ENCODE measurements at regions not wholly inside any gene's neighbourhood (a gene's known extent, or its start where the extent isn't known, plus 50 kb on each side); places are given as distances from the start of the nearest gene placed in this dataset.
A peak's percentile ranks its signal among the peaks of the same experiment; 100 is the strongest.

- CTCF ChIA-PET, result no interaction called here
- H3K27ac Mint-ChIP-seq (ENCODE audit: low read depth, unreplicated experiment), result no peak overlapping the region
- H3K4me1 Mint-ChIP-seq (ENCODE audit: insufficient read depth, unreplicated experiment), result no peaks in the 10 kb centered on the region
- TF ChIP-seq, protein P1, sequence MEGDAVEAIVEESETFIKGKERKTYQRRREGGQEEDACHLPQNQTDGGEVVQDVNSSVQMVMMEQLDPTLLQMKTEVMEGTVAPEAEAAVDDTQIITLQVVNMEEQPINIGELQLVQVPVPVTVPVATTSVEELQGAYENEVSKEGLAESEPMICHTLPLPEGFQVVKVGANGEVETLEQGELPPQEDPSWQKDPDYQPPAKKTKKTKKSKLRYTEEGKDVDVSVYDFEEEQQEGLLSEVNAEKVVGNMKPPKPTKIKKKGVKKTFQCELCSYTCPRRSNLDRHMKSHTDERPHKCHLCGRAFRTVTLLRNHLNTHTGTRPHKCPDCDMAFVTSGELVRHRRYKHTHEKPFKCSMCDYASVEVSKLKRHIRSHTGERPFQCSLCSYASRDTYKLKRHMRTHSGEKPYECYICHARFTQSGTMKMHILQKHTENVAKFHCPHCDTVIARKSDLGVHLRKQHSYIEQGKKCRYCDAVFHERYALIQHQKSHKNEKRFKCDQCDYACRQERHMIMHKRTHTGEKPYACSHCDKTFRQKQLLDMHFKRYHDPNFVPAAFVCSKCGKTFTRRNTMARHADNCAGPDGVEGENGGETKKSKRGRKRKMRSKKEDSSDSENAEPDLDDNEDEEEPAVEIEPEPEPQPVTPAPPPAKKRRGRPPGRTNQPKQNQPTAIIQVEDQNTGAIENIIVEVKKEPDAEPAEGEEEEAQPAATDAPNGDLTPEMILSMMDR (IDR thresholded peaks at IDR 0.05; ENCODE audit: unreplicated experiment), result no peak
- H3K9me3 Mint-ChIP-seq (ENCODE audit: unreplicated experiment), result no peaks in the 10 kb centered on the region
- no peaks in the 10 kb centered on the region for H3K36me3 Mint-ChIP-seq (ENCODE audit: insufficient read depth, unreplicated experiment)
- no peaks in the 10 kb centered on the region for H3K27me3 Mint-ChIP-seq (ENCODE audit: insufficient read depth, unreplicated experiment)
- intact Hi-C loops (cut with micrococcal nuclease), result no loop called here
- POLR2A ChIA-PET, result no interaction called here
- no peak for DNase-seq (ENCODE audit: unreplicated experiment)
- no TSS peak for BruUV-seq (replicated peaks)
- no peak overlapping the region for H3K4me3 Mint-ChIP-seq (ENCODE audit: unreplicated experiment)
Measured at GRCh38 chr13:34452831-34453230, 489.2 kb upstream of the NBEA start.

- H3K27me3 Mint-ChIP-seq (ENCODE audit: insufficient read depth, unreplicated experiment), result no peaks in the 10 kb centered on the region
- no TSS peak for BruUV-seq (replicated peaks)
- intact Hi-C loops (cut with micrococcal nuclease), result no loop called here
- H3K4me3 Mint-ChIP-seq (ENCODE audit: unreplicated experiment), result no peak overlapping the region
- no peaks in the 10 kb centered on the region for H3K9me3 Mint-ChIP-seq (ENCODE audit: unreplicated experiment)
- TF ChIP-seq, protein P1 (IDR thresholded peaks at IDR 0.05; ENCODE audit: unreplicated experiment), result no peak
- peaks cover 16% of the 10 kb centered on the region for H3K4me1 Mint-ChIP-seq (ENCODE audit: insufficient read depth, unreplicated experiment)
- POLR2A ChIA-PET, result no interaction called here
- H3K27ac Mint-ChIP-seq (ENCODE audit: low read depth, unreplicated experiment), result no peak overlapping the region
- CTCF ChIA-PET, result no interaction called here
- DNase-seq (ENCODE audit: unreplicated experiment), result no peak
- H3K36me3 Mint-ChIP-seq (ENCODE audit: insufficient read depth, unreplicated experiment), result no peaks in the 10 kb centered on the region
Measured at GRCh38 chr13:34458756-34459715, 483.0 kb upstream of the NBEA start.

GRCh38 chr13:34459856-34460255 lies 482.2 kb upstream of the NBEA start:
- Mint-ChIP-seq H3K4me3 (ENCODE audit: unreplicated experiment) (no peak overlapping the region), H3K27me3 (ENCODE audit: insufficient read depth, unreplicated experiment) (no peaks in the 10 kb centered on the region), H3K9me3 (ENCODE audit: unreplicated experiment) (no peaks in the 10 kb centered on the region), H3K4me1 (ENCODE audit: insufficient read depth, unreplicated experiment) (peaks cover 17% of the 10 kb centered on the region), H3K36me3 (ENCODE audit: insufficient read depth, unreplicated experiment) (no peaks in the 10 kb centered on the region), H3K27ac (ENCODE audit: low read depth, unreplicated experiment) (no peak overlapping the region)
- TF ChIP-seq, protein P1 (IDR thresholded peaks at IDR 0.05; ENCODE audit: unreplicated experiment), result no peak
- DNase-seq (ENCODE audit: unreplicated experiment), result no peak
- ChIA-PET CTCF (no interaction called here), POLR2A (no interaction called here)
- intact Hi-C loops (cut with micrococcal nuclease), result no loop called here
- BruUV-seq (replicated peaks), result no TSS peak

DNA sequence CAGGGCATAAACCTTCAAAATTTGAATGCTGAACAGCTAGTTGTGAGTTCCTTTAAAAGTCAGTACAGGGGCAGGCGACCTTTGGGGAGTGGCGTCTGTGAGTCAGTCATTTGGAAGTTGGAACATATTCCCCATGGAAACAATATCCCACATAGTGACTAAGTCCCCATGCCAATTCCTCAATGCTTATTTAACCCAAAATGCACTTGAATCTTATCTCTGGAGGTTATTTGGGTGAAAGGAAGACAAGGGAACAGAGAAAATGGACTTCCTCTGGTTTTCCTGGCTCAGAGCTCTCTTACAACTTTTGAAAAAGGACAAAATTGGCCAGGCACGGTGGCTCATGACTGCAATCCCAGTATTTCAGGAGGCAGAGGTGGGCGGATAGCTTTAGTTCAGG lies 479.2 kb upstream of the NBEA start:
- peaks cover 17% of the 10 kb centered on the region for H3K4me1 Mint-ChIP-seq (ENCODE audit: insufficient read depth, unreplicated experiment)
- DNase-seq (ENCODE audit: unreplicated experiment), result peak; percentile 68
- ChIA-PET CTCF (no interaction called here), POLR2A (interaction anchor here (0.8 to 1.4 kb wide), 4 partner anchors 11 to 271 kb away, joined by 3 to 4 read pairs (median 3); no protein-coding TSS in a partner anchor)
- intact Hi-C loops (cut with micrococcal nuclease), result no loop called here
- H3K4me3 Mint-ChIP-seq (ENCODE audit: unreplicated experiment), result no peak overlapping the region
- H3K9me3 Mint-ChIP-seq (ENCODE audit: unreplicated experiment), result no peaks in the 10 kb centered on the region
- BruUV-seq (replicated peaks), result no TSS peak
- peak overlapping the region; percentile 76 for H3K27ac Mint-ChIP-seq (ENCODE audit: low read depth, unreplicated experiment)
- no peaks in the 10 kb centered on the region for H3K27me3 Mint-ChIP-seq (ENCODE audit: insufficient read depth, unreplicated experiment)
- TF ChIP-seq, protein P1 (IDR thresholded peaks at IDR 0.05; ENCODE audit: unreplicated experiment), result no peak
- peaks cover 5% of the 10 kb centered on the region for H3K36me3 Mint-ChIP-seq (ENCODE audit: insufficient read depth, unreplicated experiment)

All from MCF 10A (cell line).